ENCODE measurements at regions not wholly inside any gene's neighbourhood (a gene's known extent, or its start where the extent isn't known, plus 50 kb on each side); places are given as distances from the start of the nearest gene placed in this dataset.

DNA sequence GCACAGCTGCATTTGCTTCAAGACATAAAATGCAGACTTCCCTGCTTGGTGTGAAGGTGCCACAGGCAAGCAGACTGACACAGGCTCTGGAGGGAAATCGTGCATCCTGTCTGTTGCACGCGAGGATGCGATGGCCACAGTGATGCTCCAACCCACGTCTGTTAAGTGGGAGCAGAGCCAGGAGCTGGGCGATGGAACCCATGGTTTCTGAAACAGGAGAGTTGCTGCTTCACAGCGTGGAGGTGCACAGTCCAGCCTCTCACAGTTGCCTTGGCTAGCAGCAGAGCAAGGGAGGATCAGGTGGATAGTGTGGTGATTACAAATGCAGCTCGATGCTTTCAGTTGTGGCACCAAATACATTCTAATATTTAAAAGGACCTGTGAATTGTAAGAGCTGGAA lies 108.8 kb downstream of the TENT4A start:
- TF ChIP-seq POLR2A (IDR thresholded peaks at IDR 0.05) (no peak), CTCF (IDR thresholded peaks at IDR 0.05) (no peak)

All from suprapubic skin (tissue), 3 donors.